Esophagus (tissue), 2 donors: ENCODE measurements at regions not wholly inside any gene's neighbourhood (a gene's known extent, or its start where the extent isn't known, plus 50 kb on each side); places are given as distances from the start of the nearest gene placed in this dataset.
"Not testable (repeated sequence)": the region's sequence is repeated elsewhere in the genome, so short reads cannot be mapped to it uniquely, and the experiment has no call there.

Source experiments
- H3K27ac ChIP-seq, 2 donors: one replicate each; pipeline ENCODE4 v1.5.1; 2013; ENCODE audit warnings: low read depth in 2 of 2, mild to moderate bottlenecking in 2 of 2, inconsistent platforms in 1 of 2, low read length in 1 of 2, moderate library complexity in 1 of 2
- H3K27me3 ChIP-seq, 2 donors: one replicate each; pipeline ENCODE4 v1.6.1; 2013; ENCODE audit warnings: low read length in 2 of 2, control low read depth in 1 of 2, mild to moderate bottlenecking in 1 of 2; ENCODE audit not compliant: insufficient read depth in 2 of 2, control insufficient read depth in 1 of 2
- H3K36me3 ChIP-seq, 2 donors: one replicate each; pipeline ENCODE4 v1.6.1; 2013; ENCODE audit warnings: low read length in 1 of 2; ENCODE audit not compliant: control insufficient read depth in 2 of 2, insufficient read depth in 2 of 2
- H3K4me1 ChIP-seq, 2 donors: one replicate each; pipeline ENCODE4 v1.6.1; 2013; ENCODE audit warnings: low read length in 1 of 2; ENCODE audit not compliant: control insufficient read depth in 2 of 2, insufficient read depth in 2 of 2
- H3K4me3 ChIP-seq, 2 donors: one replicate each; pipeline ENCODE4 v1.5.1; 2013; ENCODE audit warnings: low read length in 2 of 2, mild to moderate bottlenecking in 2 of 2, low read depth in 1 of 2, moderate library complexity in 1 of 2
- H3K9me3 ChIP-seq, 2 donors: one replicate each; pipeline ENCODE4 v1.6.1; 2013; ENCODE audit warnings: mild to moderate bottlenecking in 2 of 2, low read depth in 1 of 2, low read length in 1 of 2, moderate library complexity in 1 of 2; ENCODE audit not compliant: control insufficient read depth in 2 of 2, insufficient read depth in 1 of 2
- WGBS, 2 donors: extraction: QIAGEN DNeasy Blood & Tissue Kit; methylation state at CpG; one replicate each; pipeline ENCODE4 v1.1.7; 2013; 5-methylcytosine and 5-hydroxymethylcytosine counted together
- donor health status: healthy with polysubstance abuse.
- donor health status: Bipolar disorder and iron deficiency.

DNA sequence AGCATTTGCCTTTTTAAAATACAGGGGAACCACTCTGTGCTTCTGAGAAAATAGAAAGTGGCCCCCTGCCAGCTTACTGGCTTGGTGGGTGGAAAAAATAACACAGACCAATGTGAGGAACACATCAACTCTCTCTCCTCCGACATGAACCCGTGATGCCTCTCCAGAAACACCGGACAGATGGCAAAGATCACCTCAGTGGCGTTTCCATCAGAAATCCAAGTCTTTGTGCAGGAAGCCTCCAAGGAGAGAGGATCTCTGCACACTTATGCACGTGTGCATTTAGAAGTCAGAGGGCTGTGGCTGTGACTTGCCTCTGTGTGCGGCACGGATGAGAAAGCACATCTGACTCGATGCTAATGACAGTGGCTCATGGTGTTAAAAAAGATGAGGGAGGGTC, 112.3 kb upstream of the KLF12 start:
- WGBS, 2 donors: 58 to 63% methylated on average over 8 of the region's 8 CpGs
- no peaks in the 10 kb centered on the region for H3K36me3 ChIP-seq
- H3K27ac ChIP-seq: no peak overlapping the region
- no peaks in the 10 kb centered on the region for H3K4me1 ChIP-seq
- peaks cover 0 to 3% of the 10 kb centered on the region in 2 donors for H3K9me3 ChIP-seq
- H3K27me3 ChIP-seq: no peaks in the 10 kb centered on the region
- no peak overlapping the region for H3K4me3 ChIP-seq

GRCh38 chr13:74243637-74244526, 109.7 kb upstream of the KLF12 start:
- Histone ChIP-seq H3K36me3 (no peaks in the 10 kb centered on the region), H3K4me3 (no peak overlapping the region), H3K27ac (no peak overlapping the region), H3K9me3 (peaks cover 0 to 3% of the 10 kb centered on the region in 2 donors), H3K27me3 (no peaks in the 10 kb centered on the region), H3K4me1 (no peaks in the 10 kb centered on the region)
- whole genome bisulfite sequencing, 2 donors: 77% methylated on average over 5 of the region's 5 CpGs

GRCh38 chr13:74241343-74241742, 107.1 kb upstream of the KLF12 start:
- not testable (repeated sequence) for H3K36me3 ChIP-seq, H3K4me1 ChIP-seq, H3K27me3 ChIP-seq, H3K9me3 ChIP-seq, H3K4me3 ChIP-seq, H3K27ac ChIP-seq
- 80 to 85% methylated on average over 9 to 16 of the region's 19 CpGs for WGBS, 2 donors

DNA sequence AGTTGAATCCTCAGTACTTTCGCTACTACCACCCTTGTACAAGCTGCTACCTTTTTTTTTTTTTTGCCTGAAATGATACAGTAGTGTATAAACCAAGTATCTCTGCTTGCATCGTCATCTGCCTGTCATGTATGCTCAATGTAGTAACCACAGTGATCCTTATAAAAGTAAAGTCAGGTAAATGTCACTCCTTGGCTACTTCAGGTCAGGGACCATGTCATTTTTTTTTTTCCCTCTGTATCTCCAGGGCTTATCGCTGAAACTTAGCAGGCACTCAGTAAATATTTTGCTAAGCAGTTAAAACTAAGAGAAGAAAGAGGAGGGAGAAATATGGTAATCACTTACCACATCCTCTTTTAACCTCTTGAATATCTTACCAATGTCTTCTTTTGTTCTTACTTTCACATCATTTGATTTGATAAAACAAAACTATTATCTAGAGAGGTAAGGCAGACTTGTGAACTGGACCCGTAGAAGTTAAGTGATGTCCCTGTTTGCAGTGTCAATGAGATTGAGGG, 96.8 kb upstream of the KLF12 start:
- H3K4me3 ChIP-seq: no peak overlapping the region
- H3K9me3 ChIP-seq: no peaks in the 10 kb centered on the region
- no peaks in the 10 kb centered on the region for H3K36me3 ChIP-seq
- H3K4me1 ChIP-seq: no peaks in the 10 kb centered on the region
- no peak overlapping the region for H3K27ac ChIP-seq
- WGBS, 2 donors: 59 to 65% methylated on average over 4 of the region's 4 CpGs
- H3K27me3 ChIP-seq: no peaks in the 10 kb centered on the region

DNA sequence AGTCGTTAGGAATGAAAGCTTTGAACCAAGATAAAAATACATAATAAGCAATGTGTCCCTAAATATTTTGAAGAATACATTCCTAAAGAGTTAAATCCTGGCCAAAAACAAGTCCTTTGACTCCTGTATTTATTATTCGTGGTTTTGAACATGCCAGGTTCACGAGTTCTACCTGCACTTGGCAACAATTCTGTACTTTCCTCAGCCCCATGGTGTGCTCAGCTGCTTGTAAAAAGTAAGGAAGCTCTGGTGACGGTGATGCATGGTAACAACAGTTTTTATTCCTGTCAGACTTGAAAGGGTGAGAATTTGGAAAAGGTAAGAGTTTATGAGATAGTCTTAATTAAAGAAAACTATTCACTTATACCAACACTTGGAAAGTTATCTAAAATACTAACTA, 95.0 kb upstream of the KLF12 start:
- H3K4me3 ChIP-seq: no peak overlapping the region
- no peaks in the 10 kb centered on the region for H3K9me3 ChIP-seq
- H3K36me3 ChIP-seq: no peaks in the 10 kb centered on the region
- no peaks in the 10 kb centered on the region for H3K4me1 ChIP-seq
- 49 to 55% methylated on average over 4 of the region's 4 CpGs for WGBS, 2 donors
- H3K27ac ChIP-seq: no peak overlapping the region
- H3K27me3 ChIP-seq: no peaks in the 10 kb centered on the region

DNA sequence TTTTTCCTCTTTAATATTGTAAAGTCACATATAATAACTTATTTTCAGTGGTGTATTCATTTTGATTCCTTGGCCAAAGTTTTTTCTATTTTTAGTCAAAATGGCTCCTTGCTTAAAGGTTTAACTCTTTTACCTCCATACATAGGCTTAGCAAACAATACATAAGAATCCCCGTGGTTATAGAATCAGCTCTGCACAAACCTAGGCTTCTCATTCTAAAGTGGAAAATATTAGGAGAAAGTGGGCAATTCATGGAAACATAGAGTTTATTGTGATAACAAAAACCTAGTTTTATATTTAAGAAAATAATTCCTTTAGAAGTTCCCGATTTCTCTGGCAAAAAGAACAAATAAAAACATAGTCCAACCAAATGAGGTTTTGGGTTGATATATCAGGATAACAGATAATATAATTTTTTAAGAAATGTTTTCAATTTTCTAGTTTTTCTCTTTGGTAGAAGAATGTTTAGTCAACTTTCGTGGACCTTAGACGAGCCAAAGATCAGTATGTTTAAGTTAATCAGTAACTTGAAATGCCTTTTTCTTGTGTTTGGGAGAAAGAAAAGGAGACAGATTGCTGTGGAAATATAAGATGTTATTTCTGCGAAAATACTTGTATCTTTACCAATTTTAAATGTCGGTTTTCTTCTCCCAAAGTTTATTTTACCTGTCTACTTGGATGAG, 93.4 kb upstream of the KLF12 start:
- H3K36me3 ChIP-seq: no peaks in the 10 kb centered on the region
- no peaks in the 10 kb centered on the region for H3K9me3 ChIP-seq
- H3K4me3 ChIP-seq: no peak overlapping the region
- H3K27ac ChIP-seq: no peak overlapping the region
- no peaks in the 10 kb centered on the region for H3K4me1 ChIP-seq
- H3K27me3 ChIP-seq: no peaks in the 10 kb centered on the region
- WGBS, 2 donors: 57 to 70% methylated on average over 6 of the region's 6 CpGs

GRCh38 chr13:74226791-74227475, 92.7 kb upstream of the KLF12 start:
- WGBS, 2 donors: 78 to 80% methylated on average over 4 of the region's 4 CpGs
- no peak overlapping the region for H3K4me3 ChIP-seq
- no peaks in the 10 kb centered on the region for H3K36me3 ChIP-seq
- no peaks in the 10 kb centered on the region for H3K9me3 ChIP-seq
- no peaks in the 10 kb centered on the region for H3K27me3 ChIP-seq
- H3K4me1 ChIP-seq: no peaks in the 10 kb centered on the region
- H3K27ac ChIP-seq: no peak overlapping the region

DNA sequence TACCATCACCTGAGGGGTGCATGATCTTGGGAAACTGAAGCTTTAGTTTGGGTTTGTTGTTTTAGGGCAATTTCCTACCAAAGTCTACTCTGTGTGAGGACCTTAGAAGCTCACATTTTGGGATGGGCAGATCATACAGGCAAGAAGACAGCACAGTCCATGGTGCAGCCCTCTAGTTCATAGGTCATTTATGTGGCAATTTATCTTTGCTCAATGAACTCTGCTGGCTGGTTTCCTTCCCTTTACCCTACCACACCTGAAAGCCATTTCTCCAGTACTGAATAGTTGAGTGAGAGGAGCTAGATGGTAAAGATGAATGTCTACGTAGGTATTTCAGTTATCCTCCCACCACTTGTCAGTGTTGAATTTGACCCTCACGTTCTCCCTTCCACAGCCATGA, 87.5 kb upstream of the KLF12 start:
- Histone ChIP-seq H3K9me3 (no peaks in the 10 kb centered on the region), H3K27ac (no peak overlapping the region), H3K4me1 (no peaks in the 10 kb centered on the region), H3K4me3 (no peak overlapping the region), H3K27me3 (no peaks in the 10 kb centered on the region), H3K36me3 (no peaks in the 10 kb centered on the region)
- WGBS, 2 donors: 65 to 76% methylated on average over 2 of the region's 2 CpGs

- Histone ChIP-seq H3K4me1 (no peaks in the 10 kb centered on the region), H3K9me3 (no peaks in the 10 kb centered on the region), H3K4me3 (no peak overlapping the region), H3K36me3 (no peaks in the 10 kb centered on the region), H3K27ac (no peak overlapping the region), H3K27me3 (no peaks in the 10 kb centered on the region)
- 82 to 87% methylated on average over 2 of the region's 2 CpGs for WGBS, 2 donors
Measured at GRCh38 chr13:74219566-74219965, 85.4 kb upstream of the KLF12 start.
